ENCODE measurements at regions not wholly inside any gene's neighbourhood (a gene's known extent, or its start where the extent isn't known, plus 50 kb on each side); places are given as distances from the start of the nearest gene placed in this dataset.
"Not testable (repeated sequence)": the region's sequence is repeated elsewhere in the genome, so short reads cannot be mapped to it uniquely, and the experiment has no call there.

GRCh38 chr6:81962198-81962597 lies 209.7 kb upstream of the TENT5A start:
- DNase-seq = no peak

GRCh38 chr6:81950877-81951276 lies 198.4 kb upstream of the TENT5A start:
- peak; percentile 35 for DNase-seq

GRCh38 chr6:81948861-81949260 lies 196.4 kb upstream of the TENT5A start:
- DNase-seq = no peak

GRCh38 chr6:81948196-81948595 lies 195.7 kb upstream of the TENT5A start:
- DNase-seq = not testable (repeated sequence)

GRCh38 chr6:81944661-81945060 lies 192.2 kb upstream of the TENT5A start:
- no peak for DNase-seq

- DNase-seq = not testable (repeated sequence)
Observed at GRCh38 chr6:81942842-81943241, 190.4 kb upstream of the TENT5A start.

- DNase-seq = no peak
Observed at GRCh38 chr6:81942067-81942370, 189.5 kb upstream of the TENT5A start.

- no peak for DNase-seq
Observed at GRCh38 chr6:81940451-81940985, 188.0 kb upstream of the TENT5A start.

- DNase-seq = no peak
Observed at GRCh38 chr6:81939766-81940165, 187.3 kb upstream of the TENT5A start.

- no peak for DNase-seq
Observed at GRCh38 chr6:81938991-81939732, 186.7 kb upstream of the TENT5A start.

GRCh38 chr6:81938014-81938856 lies 185.8 kb upstream of the TENT5A start:
- DNase-seq = peak; percentile 54

GRCh38 chr6:81937296-81937937 lies 184.9 kb upstream of the TENT5A start:
- no peak for DNase-seq

- DNase-seq = no peak
Observed at GRCh38 chr6:81934936-81935335, 182.5 kb upstream of the TENT5A start.

GRCh38 chr6:81933608-81934051 lies 181.1 kb upstream of the TENT5A start:
- DNase-seq = no peak

GRCh38 chr6:81933089-81933488 lies 180.6 kb upstream of the TENT5A start:
- no peak for DNase-seq

GRCh38 chr6:81932448-81932847 lies 180.0 kb upstream of the TENT5A start:
- DNase-seq = not testable (repeated sequence)

- no peak for DNase-seq
Observed at GRCh38 chr6:81929828-81930227, 177.3 kb upstream of the TENT5A start.

- no peak for DNase-seq
Observed at GRCh38 chr6:81925201-81925600, 172.7 kb upstream of the TENT5A start.

- no peak for DNase-seq
Observed at GRCh38 chr6:81909981-81910900, 157.8 kb upstream of the TENT5A start.

- no peak for DNase-seq
Observed at GRCh38 chr6:81909162-81909561, 156.7 kb upstream of the TENT5A start.

- DNase-seq = no peak
Observed at GRCh38 chr6:81906709-81907204, 154.3 kb upstream of the TENT5A start.

GRCh38 chr6:81906041-81906440 lies 153.6 kb upstream of the TENT5A start:
- DNase-seq = no peak
